ENCODE measurements at regions not wholly inside any gene's neighbourhood (a gene's known extent, or its start where the extent isn't known, plus 50 kb on each side); places are given as distances from the start of the nearest gene placed in this dataset.

DNA sequence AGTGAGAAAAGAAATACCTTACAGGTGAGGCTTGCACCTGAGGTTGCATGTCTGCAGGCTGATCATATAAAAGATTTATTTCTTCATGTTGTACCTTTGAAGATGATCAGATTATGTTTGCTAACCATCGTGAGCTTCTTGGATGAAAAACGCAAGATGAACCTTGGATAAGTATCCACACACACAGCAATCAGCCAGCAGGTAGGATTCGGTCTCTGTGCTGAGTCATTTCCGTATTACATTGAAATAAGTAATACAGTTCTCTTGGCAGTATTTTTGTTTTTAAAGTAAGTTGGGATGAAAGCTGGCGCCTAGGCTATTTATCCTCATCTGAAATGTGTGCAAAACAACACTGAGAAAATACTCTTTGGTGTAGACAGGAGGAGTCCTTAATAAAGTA lies 109.0 kb upstream of the PRKCQ start (continued):
- TF ChIP-seq, protein P1, sequence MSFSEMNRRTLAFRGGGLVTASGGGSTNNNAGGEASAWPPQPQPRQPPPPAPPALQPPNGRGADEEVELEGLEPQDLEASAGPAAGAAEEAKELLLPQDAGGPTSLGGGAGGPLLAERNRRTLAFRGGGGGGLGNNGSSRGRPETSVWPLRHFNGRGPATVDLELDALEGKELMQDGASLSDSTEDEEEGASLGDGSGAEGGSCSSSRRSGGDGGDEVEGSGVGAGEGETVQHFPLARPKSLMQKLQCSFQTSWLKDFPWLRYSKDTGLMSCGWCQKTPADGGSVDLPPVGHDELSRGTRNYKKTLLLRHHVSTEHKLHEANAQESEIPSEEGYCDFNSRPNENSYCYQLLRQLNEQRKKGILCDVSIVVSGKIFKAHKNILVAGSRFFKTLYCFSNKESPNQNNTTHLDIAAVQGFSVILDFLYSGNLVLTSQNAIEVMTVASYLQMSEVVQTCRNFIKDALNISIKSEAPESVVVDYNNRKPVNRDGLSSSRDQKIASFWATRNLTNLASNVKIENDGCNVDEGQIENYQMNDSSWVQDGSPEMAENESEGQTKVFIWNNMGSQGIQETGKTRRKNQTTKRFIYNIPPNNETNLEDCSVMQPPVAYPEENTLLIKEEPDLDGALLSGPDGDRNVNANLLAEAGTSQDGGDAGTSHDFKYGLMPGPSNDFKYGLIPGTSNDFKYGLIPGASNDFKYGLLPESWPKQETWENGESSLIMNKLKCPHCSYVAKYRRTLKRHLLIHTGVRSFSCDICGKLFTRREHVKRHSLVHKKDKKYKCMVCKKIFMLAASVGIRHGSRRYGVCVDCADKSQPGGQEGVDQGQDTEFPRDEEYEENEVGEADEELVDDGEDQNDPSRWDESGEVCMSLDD (CRISPR knock-in tag; IDR thresholded peaks at IDR 0.05; ENCODE audit: borderline replicate concordance) = no peak
- TF ChIP-seq ZBTB1 (CRISPR knock-in tag; IDR thresholded peaks at IDR 0.05; ENCODE audit: borderline replicate concordance) = no peak
- TF ChIP-seq, protein P2, sequence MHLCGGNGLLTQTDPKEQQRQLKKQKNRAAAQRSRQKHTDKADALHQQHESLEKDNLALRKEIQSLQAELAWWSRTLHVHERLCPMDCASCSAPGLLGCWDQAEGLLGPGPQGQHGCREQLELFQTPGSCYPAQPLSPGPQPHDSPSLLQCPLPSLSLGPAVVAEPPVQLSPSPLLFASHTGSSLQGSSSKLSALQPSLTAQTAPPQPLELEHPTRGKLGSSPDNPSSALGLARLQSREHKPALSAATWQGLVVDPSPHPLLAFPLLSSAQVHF (CRISPR knock-in tag; IDR thresholded peaks at IDR 0.05) = no peak
- TF ChIP-seq GPN1 (CRISPR knock-in tag; IDR thresholded peaks at IDR 0.05; ENCODE audit: borderline replicate concordance) = no peak
- TF ChIP-seq, protein P3, sequence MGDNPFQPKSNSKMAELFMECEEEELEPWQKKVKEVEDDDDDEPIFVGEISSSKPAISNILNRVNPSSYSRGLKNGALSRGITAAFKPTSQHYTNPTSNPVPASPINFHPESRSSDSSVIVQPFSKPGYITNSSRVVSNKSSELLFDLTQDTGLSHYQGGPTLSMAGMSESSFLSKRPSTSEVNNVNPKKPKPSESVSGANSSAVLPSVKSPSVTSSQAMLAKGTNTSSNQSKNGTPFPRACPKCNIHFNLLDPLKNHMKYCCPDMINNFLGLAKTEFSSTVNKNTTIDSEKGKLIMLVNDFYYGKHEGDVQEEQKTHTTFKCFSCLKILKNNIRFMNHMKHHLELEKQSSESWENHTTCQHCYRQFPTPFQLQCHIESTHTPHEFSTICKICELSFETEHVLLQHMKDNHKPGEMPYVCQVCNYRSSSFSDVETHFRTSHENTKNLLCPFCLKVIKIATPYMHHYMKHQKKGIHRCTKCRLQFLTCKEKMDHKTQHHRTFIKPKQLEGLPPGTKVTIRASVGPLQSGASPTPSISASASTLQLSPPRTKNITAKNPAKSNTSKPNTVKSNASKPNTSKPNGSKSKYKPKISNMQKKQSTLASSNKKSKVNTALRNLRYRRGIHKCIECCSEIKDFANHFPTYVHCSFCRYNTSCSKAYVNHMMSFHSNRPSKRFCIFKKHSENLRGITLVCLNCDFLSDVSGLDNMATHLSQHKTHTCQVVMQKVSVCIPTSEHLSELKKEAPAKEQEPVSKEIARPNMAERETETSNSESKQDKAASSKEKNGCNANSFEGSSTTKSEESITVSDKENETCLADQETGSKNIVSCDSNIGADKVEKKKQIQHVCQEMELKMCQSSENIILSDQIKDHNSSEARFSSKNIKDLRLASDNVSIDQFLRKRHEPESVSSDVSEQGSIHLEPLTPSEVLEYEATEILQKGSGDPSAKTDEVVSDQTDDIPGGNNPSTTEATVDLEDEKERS (CRISPR knock-in tag; IDR thresholded peaks at IDR 0.05) = no peak

DNA sequence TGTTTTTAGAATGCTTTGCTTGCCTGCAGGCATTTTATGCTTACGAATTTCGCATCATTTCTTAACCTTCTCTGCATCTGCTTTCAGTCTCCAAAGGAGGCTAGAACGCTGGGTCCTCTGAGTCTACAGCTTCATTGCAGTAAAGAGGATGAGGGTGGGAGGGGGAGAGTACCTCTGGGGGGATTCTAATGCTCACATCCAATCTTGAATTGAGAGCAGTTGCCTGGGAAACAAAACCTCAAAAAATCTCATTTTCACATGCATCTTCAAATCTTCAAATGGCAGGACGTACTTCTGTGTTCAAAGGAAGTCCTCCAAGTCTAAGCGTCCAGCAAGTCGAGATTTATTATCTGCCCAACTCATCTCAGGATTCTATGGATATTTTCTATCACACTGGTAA lies 100.7 kb upstream of the PRKCQ start:
- CTCF ChIA-PET (ENCODE audit: low intra/inter-chr PET ratio, low total read pairs) = no interaction called here

More for the DNA sequence above, 100.7 kb upstream of the PRKCQ start:
- no peaks in the 10 kb centered on the region for H3K4me1 ChIP-seq (ENCODE audit: insufficient read depth, low read length)
- in situ Hi-C loops (cut with HindIII; ENCODE audit: extremely low pct_ligation_motif_present, low pct_unique_long_range_greater_than_20kb) (no loop called here), intact Hi-C loops (cut with micrococcal nuclease; ENCODE audit: unreplicated experiment) (no loop called here)
- no peak overlapping the region for H3K4me2 ChIP-seq (ENCODE audit: low read depth, low read length)
- no peak for TF ChIP-seq ZNF777 (CRISPR knock-in tag; IDR thresholded peaks at IDR 0.05)
- H2AFZ ChIP-seq (ENCODE audit: low read length) = no peak overlapping the region
- POLR2A ChIA-PET = no interaction called here
- no peak for FAIRE-seq
- H3K9ac ChIP-seq (ENCODE audit: insufficient read depth, low read depth, low read length) = no peak overlapping the region
- H3K27me3 ChIP-seq (ENCODE audit: control insufficient read depth in 1 of 2, insufficient read depth in 2 of 2, low read length in 2 of 2) = no peaks in the 10 kb centered on the region; a peak in 1 of 5 replicates
- H3K36me3 ChIP-seq (replicated peaks in 1 of 2; ENCODE audit: control insufficient read depth in 1 of 2, insufficient read depth in 2 of 2, low read length in 2 of 2) = no peaks in the 10 kb centered on the region
- no TSS peak for BruUV-seq (replicated peaks)
- 0% methylated on average over 6 of the region's 6 CpGs for WGBS (ENCODE audit: low lambda C conversion rate)
- H3K4me3 ChIP-seq (replicated peaks in 1 of 3; ENCODE audit: insufficient read depth in 1 of 3, low read depth in 2 of 3, low read length in 3 of 3) = no peak overlapping the region
- no peak overlapping the region for H3K27ac ChIP-seq (ENCODE audit: extremely low read length, insufficient read depth, low read length)
- H4K20me1 ChIP-seq (ENCODE audit: insufficient read depth, low read length) = no peaks in the 10 kb centered on the region
- no peak for ATAC-seq
- no peaks in the 10 kb centered on the region for H3K79me2 ChIP-seq (ENCODE audit: insufficient read depth, low read length)
- DNase-seq (ENCODE audit: low spot score) = no peak
- no peaks in the 10 kb centered on the region for H3K9me3 ChIP-seq (ENCODE audit: low read length)
